ENCODE measurements at regions not wholly inside any gene's neighbourhood (a gene's known extent, or its start where the extent isn't known, plus 50 kb on each side); places are given as distances from the start of the nearest gene placed in this dataset.

GRCh38 chr18:66727991-66728390 is 124.1 kb upstream of the CDH19 start:
- no peak for DNase-seq

- no peak for DNase-seq
Observed at GRCh38 chr18:66724664-66725356, 120.9 kb upstream of the CDH19 start.

GRCh38 chr18:66722671-66723070 is 118.8 kb upstream of the CDH19 start:
- no peak for DNase-seq

- no peak for DNase-seq
Observed at GRCh38 chr18:66708646-66709045, 104.8 kb upstream of the CDH19 start.

GRCh38 chr18:66707473-66707872 is 103.6 kb upstream of the CDH19 start:
- no peak for DNase-seq

GRCh38 chr18:66695281-66695680 is 91.4 kb upstream of the CDH19 start:
- no peak for DNase-seq

GRCh38 chr18:66694852-66695251 is 91.0 kb upstream of the CDH19 start:
- DNase-seq: no peak

- DNase-seq: no peak
Observed at GRCh38 chr18:66687635-66688034, 83.7 kb upstream of the CDH19 start.

- DNase-seq: no peak
Observed at GRCh38 chr18:66682855-66683322, 79.0 kb upstream of the CDH19 start.

GRCh38 chr18:66676699-66677098 is 72.8 kb upstream of the CDH19 start:
- no peak for DNase-seq

- no peak for DNase-seq
Observed at GRCh38 chr18:66674286-66674685, 70.4 kb upstream of the CDH19 start.

GRCh38 chr18:66668706-66669105 is 64.8 kb upstream of the CDH19 start:
- no peak for DNase-seq

GRCh38 chr18:66662632-66663031 is 58.7 kb upstream of the CDH19 start:
- DNase-seq: no peak

GRCh38 chr18:66655407-66655806 is 51.5 kb upstream of the CDH19 start:
- no peak for DNase-seq
